ENCODE measurements at regions not wholly inside any gene's neighbourhood (a gene's known extent, or its start where the extent isn't known, plus 50 kb on each side); places are given as distances from the start of the nearest gene placed in this dataset.

- in situ Hi-C loops (cut with MboI; ENCODE audit: low sequenced_read_pairs in 4 of 4) (no loop called here), intact Hi-C loops (cut with DNase I; ENCODE audit: low total_unique reads) (no loop called here)
- Histone ChIP-seq H3K9me3 (no peaks in the 10 kb centered on the region), H3K4me3 (no peak overlapping the region), H3K27me3 (no peaks in the 10 kb centered on the region), H3K27ac (no peak overlapping the region), H3K4me1 (no peaks in the 10 kb centered on the region), H3K36me3 (no peaks in the 10 kb centered on the region)
- TF ChIP-seq POLR2A (IDR thresholded peaks at IDR 0.05) (no peak), CTCF (IDR thresholded peaks at IDR 0.05 in 4 of 5, conservative IDR thresholded peaks at IDR 0.05 in 1 of 5) (no peak)
- no peak for DNase-seq
- ATAC-seq: no peak
These were observed 139.9 kb downstream of the C11orf91 start for GRCh38 chr11:33560729-33561128.

- Histone ChIP-seq H3K36me3 (no peaks in the 10 kb centered on the region), H3K4me3 (no peak overlapping the region), H3K27me3 (no peaks in the 10 kb centered on the region), H3K9me3 (no peaks in the 10 kb centered on the region), H3K27ac (no peak overlapping the region), H3K4me1 (no peaks in the 10 kb centered on the region)
- DNase-seq (no peak), ATAC-seq (no peak)
- intact Hi-C loops (cut with DNase I; ENCODE audit: low total_unique reads) (no loop called here), in situ Hi-C loops (cut with MboI; ENCODE audit: low sequenced_read_pairs in 4 of 4) (no loop called here)
- TF ChIP-seq POLR2A (IDR thresholded peaks at IDR 0.05): no peak
These were observed 141.1 kb downstream of the C11orf91 start for GRCh38 chr11:33559567-33559966.

GRCh38 chr11:33558097-33558496 is 142.5 kb downstream of the C11orf91 start:
- intact Hi-C loops (cut with DNase I; ENCODE audit: low total_unique reads) (no loop called here), in situ Hi-C loops (cut with MboI; ENCODE audit: low sequenced_read_pairs in 4 of 4) (no loop called here)
- H3K4me3 ChIP-seq: no peak overlapping the region
- TF ChIP-seq POLR2A (IDR thresholded peaks at IDR 0.05): no peak
- ATAC-seq (no peak), DNase-seq (no peak)
- H3K36me3 ChIP-seq: no peaks in the 10 kb centered on the region
- H3K9me3 ChIP-seq: no peaks in the 10 kb centered on the region
- no peak overlapping the region for H3K27ac ChIP-seq
- no peaks in the 10 kb centered on the region for H3K27me3 ChIP-seq
- H3K4me1 ChIP-seq: no peaks in the 10 kb centered on the region

- intact Hi-C loops (cut with DNase I; ENCODE audit: low total_unique reads) (no loop called here), in situ Hi-C loops (cut with MboI; ENCODE audit: low sequenced_read_pairs in 4 of 4) (no loop called here)
- no peak for TF ChIP-seq POLR2A (IDR thresholded peaks at IDR 0.05)
- TF ChIP-seq CTCF (IDR thresholded peaks at IDR 0.05 in 4 of 5, conservative IDR thresholded peaks at IDR 0.05 in 1 of 5): no peak
- H3K4me3 ChIP-seq: no peak overlapping the region
- ATAC-seq: no peak
- no peaks in the 10 kb centered on the region for H3K36me3 ChIP-seq
- H3K9me3 ChIP-seq: no peaks in the 10 kb centered on the region
- no peaks in the 10 kb centered on the region for H3K4me1 ChIP-seq
- no peak for DNase-seq
- no peak overlapping the region for H3K27ac ChIP-seq
- H3K27me3 ChIP-seq: no peaks in the 10 kb centered on the region
These were observed 143.4 kb downstream of the C11orf91 start for GRCh38 chr11:33557201-33557600.

- intact Hi-C loops (cut with DNase I; ENCODE audit: low total_unique reads): no loop called here
- no peak for ATAC-seq
These were observed 146.4 kb downstream of the C11orf91 start for GRCh38 chr11:33554219-33554618.

More at GRCh38 chr11:33554219-33554618, 146.4 kb downstream of the C11orf91 start:
- no peak overlapping the region for H3K4me3 ChIP-seq
- H3K9me3 ChIP-seq: no peaks in the 10 kb centered on the region
- DNase-seq: no peak
- no peak for TF ChIP-seq CTCF (IDR thresholded peaks at IDR 0.05 in 4 of 5, conservative IDR thresholded peaks at IDR 0.05 in 1 of 5)
- no peak for TF ChIP-seq POLR2A (IDR thresholded peaks at IDR 0.05)
- H3K27me3 ChIP-seq: no peaks in the 10 kb centered on the region
- no peaks in the 10 kb centered on the region for H3K36me3 ChIP-seq
- no peak overlapping the region for H3K27ac ChIP-seq
- no peaks in the 10 kb centered on the region for H3K4me1 ChIP-seq
- in situ Hi-C loops (cut with MboI; ENCODE audit: low sequenced_read_pairs in 4 of 4): no loop called here

Data from gastrocnemius medialis (tissue), 4 donors.